B cell (primary cell): ENCODE measurements at regions not wholly inside any gene's neighbourhood (a gene's known extent, or its start where the extent isn't known, plus 50 kb on each side); places are given as distances from the start of the nearest gene placed in this dataset.

Experiments
- ATAC-seq: fragments of 200-7000 bp; cut with Tn5 transposase; one replicate; pipeline ENCODE4 v1.10.0; 2021; ENCODE audit warnings: low read depth, mild to moderate bottlenecking, moderate number of reproducible peaks, moderate library complexity
- CTCF ChIA-PET: fragments of 350-600 bp; sonication (Branson Sonifier 250); formaldehyde crosslinking; loops from one replicate; lab custom pipeline; 2021; ENCODE audit warnings: antibody characterized with exemption, inconsistent platforms; lab: Charles Lee
- POLR2A ChIA-PET: fragments of 350-600 bp; sonication (Branson Sonifier 250); formaldehyde crosslinking; loops from one replicate; lab custom pipeline; 2021; ENCODE audit warnings: antibody characterized with exemption; lab: Charles Lee
- DNase-seq: peaks from one replicate; pipeline ENCODE4 v3.0.0; 2013
- H2AFZ ChIP-seq: 2 replicates; pipeline ENCODE4 v1.6.1; 2012; ENCODE audit warnings: mild to moderate bottlenecking, low read depth, low read length; ENCODE audit not compliant: insufficient read depth, poor library complexity, severe bottlenecking
- H3K27ac ChIP-seq, 2 donors: 1 replicate in 1 of 2; 2 replicates in 1 of 2; pipeline ENCODE4 v1.5.1; 2012 to 2013; ENCODE audit warnings: low read length in 2 of 2, mild to moderate bottlenecking in 2 of 2, moderate library complexity in 1 of 2
- H3K27me3 ChIP-seq, 4 experiments: fragments of 200-600 bp in 1 of 4; sonication (generic) in 1 of 4; replicated peaks in 1 of 4; 1 replicate in 2 of 4; 2 replicates in 2 of 4; pipeline versions ENCODE4 v1.6.1 to v1.7.0; 2013 to 2016; ENCODE audit warnings: low read length in 3 of 4, mild to moderate bottlenecking in 2 of 4, mixed read lengths in 1 of 4, moderate library complexity in 1 of 4; ENCODE audit not compliant: insufficient read depth in 4 of 4, control insufficient read depth in 3 of 4; ENCODE audit errors: control extremely low read depth in 1 of 4
- H3K36me3 ChIP-seq, 2 experiments: replicated peaks in 1 of 2; 1 replicate in 1 of 2; 2 replicates in 1 of 2; pipeline versions ENCODE4 v1.6.1 to v1.7.1; 2013; ENCODE audit warnings: low read length in 1 of 2; ENCODE audit not compliant: insufficient read depth in 2 of 2, control insufficient read depth in 1 of 2; ENCODE audit errors: control extremely low read depth in 1 of 2, extremely low read depth in 1 of 2
- H3K4me1 ChIP-seq, 2 donors: fragments of 200-600 bp in 1 of 2; sonication (generic) in 1 of 2; 1 replicate in 1 of 2; 2 replicates in 1 of 2; pipeline versions ENCODE4 v1.5.1 to v1.6.1; 2013 to 2017; ENCODE audit warnings: low read length in 2 of 2; ENCODE audit not compliant: control insufficient read depth in 2 of 2, insufficient read depth in 2 of 2
- H3K4me2 ChIP-seq: replicated peaks from 2 replicates; pipeline ENCODE3; 2012; ENCODE audit warnings: mild to moderate bottlenecking, low read depth, low read length; ENCODE audit not compliant: poor library complexity, severe bottlenecking
- H3K4me3 ChIP-seq, 5 experiments: fragments of 200-600 bp in 1 of 5; sonication (generic) in 1 of 5; 1 replicate in 3 of 5; 2 replicates in 2 of 5; pipeline versions ENCODE4 v1.5.1 to v1.7.0; 2011 to 2016; ENCODE audit warnings: low read length in 4 of 5, mild to moderate bottlenecking in 4 of 5, low read depth in 2 of 5, control low read depth in 1 of 5, moderate library complexity in 1 of 5; ENCODE audit not compliant: insufficient read depth in 1 of 5; ENCODE audit errors: control extremely low read depth in 1 of 5, extremely low read depth in 1 of 5
- H3K79me2 ChIP-seq: fragments of 200-600 bp; sonication (generic); one replicate; pipeline ENCODE4 v1.6.0; 2016; ENCODE audit warnings: low read length; ENCODE audit not compliant: control insufficient read depth, insufficient read depth
- H3K9ac ChIP-seq: fragments of 200-600 bp; sonication (generic); 2 replicates; pipeline ENCODE4 v1.6.1; 2017; ENCODE audit warnings: mild to moderate bottlenecking, low read length, moderate library complexity
- H3K9me3 ChIP-seq, 3 donors: one replicate each; pipeline versions ENCODE4 v1.6.1 to v1.7.1; 2013; ENCODE audit warnings: low read length in 2 of 3; ENCODE audit not compliant: control insufficient read depth in 2 of 3, insufficient read depth in 1 of 3; ENCODE audit errors: control extremely low read depth in 1 of 3
- H4K20me1 ChIP-seq: 2 replicates; pipeline ENCODE4 v1.6.0; 2012; ENCODE audit warnings: mild to moderate bottlenecking, low read length; ENCODE audit not compliant: insufficient read depth, control insufficient read depth, poor library complexity, severe bottlenecking
- H3K27ac Mint-ChIP-seq: one replicate; pipeline ENCODE4 v1.8.0; 2021; ENCODE audit warnings: mixed read lengths
- H3K27me3 Mint-ChIP-seq: one replicate; pipeline ENCODE4 v1.8.0; 2021; ENCODE audit warnings: mixed read lengths
- H3K4me1 Mint-ChIP-seq: one replicate; pipeline ENCODE4 v1.8.0; 2021; ENCODE audit warnings: mixed read lengths
- H3K4me3 Mint-ChIP-seq: one replicate; pipeline ENCODE4 v1.8.0; 2021; ENCODE audit warnings: mixed read lengths
- H3K9me3 Mint-ChIP-seq: one replicate; pipeline ENCODE4 v1.8.0; 2022; ENCODE audit warnings: mixed read lengths; ENCODE audit not compliant: insufficient read depth
- CTCF ChIP-seq: fragments of 200-600 bp; IDR thresholded peaks from one replicate; pipeline ENCODE4 v1.8.0; 2022; ENCODE audit warnings: antibody characterized with exemption, mild to moderate bottlenecking
- EZH2 ChIP-seq: IDR thresholded peaks from 2 replicates; pipeline ENCODE4 v1.6.1; 2012; ENCODE audit warnings: borderline replicate concordance, low read depth, mild to moderate bottlenecking, moderate library complexity, low read length; ENCODE audit not compliant: insufficient read depth, poor library complexity, severe bottlenecking
- WGBS: methylation state at CpG from one replicate; pipeline ENCODE4 v1.1.5; 2013; ENCODE audit warnings: missing lambda C conversion rate; ENCODE audit not compliant: insufficient coverage; 5-methylcytosine and 5-hydroxymethylcytosine counted together
- intact Hi-C: fragments of 100-400 bp; cut with micrococcal nuclease; formaldehyde crosslinking; loops from one replicate; pipeline ENCODE4 v1.10.0; 2022

- Histone ChIP-seq H2AFZ (no peak overlapping the region), H4K20me1 (no peaks in the 10 kb centered on the region), H3K9ac (no peak overlapping the region), H3K27me3 (no peaks in the 10 kb centered on the region), H3K36me3 (no peaks in the 10 kb centered on the region), H3K4me1 (no peaks in the 10 kb centered on the region), H3K9me3 (peaks cover 0 to 2% (median 0%) of the 10 kb centered on the region in 3 donors), H3K79me2 (no peaks in the 10 kb centered on the region), H3K27ac (no peak overlapping the region), H3K4me3 (no peak overlapping the region), H3K4me2 (no peak overlapping the region)
- ChIA-PET CTCF (no interaction called here), POLR2A (no interaction called here)
- Mint-ChIP-seq H3K9me3 (no peaks in the 10 kb centered on the region), H3K4me1 (no peaks in the 10 kb centered on the region), H3K4me3 (no peak overlapping the region), H3K27me3 (no peaks in the 10 kb centered on the region), H3K27ac (no peak overlapping the region)
- intact Hi-C loops: no loop called here
- no peak for ATAC-seq
- 80% methylated on average over 8 of the region's 10 CpGs for WGBS
- TF ChIP-seq CTCF (no peak), EZH2 (no peak)
- DNase-seq: no peak
Observed at GRCh38 chr17:11121341-11121985, 119.5 kb upstream of the SHISA6 start.

DNA sequence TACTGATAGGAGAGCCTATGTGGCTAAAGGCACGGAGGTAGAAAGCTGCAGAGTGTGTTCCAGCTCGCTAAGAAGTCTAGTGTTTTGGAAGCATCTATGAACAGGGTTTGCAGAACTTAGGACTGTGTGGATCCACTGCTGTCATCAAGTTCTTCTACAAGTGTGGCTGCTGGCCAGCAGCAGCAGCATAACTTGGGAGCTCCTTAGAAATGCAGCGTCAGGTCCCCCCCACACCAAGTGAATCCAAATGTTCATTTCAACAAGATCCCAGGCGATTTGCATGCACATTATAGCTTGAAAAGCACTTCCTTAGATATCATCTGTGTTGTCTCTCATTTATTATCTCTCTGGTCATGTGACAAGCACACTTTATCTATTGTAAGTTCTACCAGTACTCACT is 131.9 kb upstream of the SHISA6 start:
- H3K4me3 Mint-ChIP-seq: no peak overlapping the region
- H3K36me3 ChIP-seq: no peaks in the 10 kb centered on the region
- no peaks in the 10 kb centered on the region for H3K9me3 ChIP-seq
- TF ChIP-seq EZH2 (no peak), CTCF (no peak)
- no peaks in the 10 kb centered on the region for H4K20me1 ChIP-seq
- H3K9ac ChIP-seq: no peak overlapping the region
- no peaks in the 10 kb centered on the region for H3K4me1 ChIP-seq
- H3K27me3 ChIP-seq: no peaks in the 10 kb centered on the region
- no peaks in the 10 kb centered on the region for H3K79me2 ChIP-seq
- H2AFZ ChIP-seq: no peak overlapping the region
- no peaks in the 10 kb centered on the region for H3K4me1 Mint-ChIP-seq
- ChIA-PET POLR2A (no interaction called here), CTCF (no interaction called here)
- no peaks in the 10 kb centered on the region for H3K27me3 Mint-ChIP-seq
- no peak overlapping the region for H3K27ac ChIP-seq
- no peak overlapping the region for H3K27ac Mint-ChIP-seq
- H3K4me2 ChIP-seq: no peak overlapping the region
- no peak for DNase-seq
- 78% methylated on average over 4 of the region's 4 CpGs for WGBS
- H3K4me3 ChIP-seq: no peak overlapping the region
- intact Hi-C loops: no loop called here
- H3K9me3 Mint-ChIP-seq: peaks cover 2% of the 10 kb centered on the region
- ATAC-seq: no peak
